Caco-2 (cell line): ENCODE measurements at regions not wholly inside any gene's neighbourhood (a gene's known extent, or its start where the extent isn't known, plus 50 kb on each side); places are given as distances from the start of the nearest gene placed in this dataset.

Source experiments
- BruUV-seq: library from RNA; stranded (reverse); fragments of 400-500 nt; replicated peaks from 2 replicates; lab custom pipeline; 2021; lab: Mats Ljungman, UMichigan
- CTCF ChIA-PET: fragments of 300-600 bp; sonication (Branson Sonifier 250); formaldehyde crosslinking; loops from one replicate; lab custom pipeline; 2022; ENCODE audit warnings: antibody characterized with exemption; lab: Charles Lee
- POLR2A ChIA-PET: fragments of 300-600 bp; sonication (Branson Sonifier 250); formaldehyde crosslinking; loops from one replicate; lab custom pipeline; 2022; ENCODE audit warnings: antibody characterized with exemption; lab: Charles Lee
- DNase-seq, 2 experiments: peaks; one replicate each; pipeline versions ENCODE4 v3.0.0 to v3.0.0-alpha.2; 2020 to 2022
- H3K27me3 ChIP-seq: replicated peaks from 2 replicates; pipeline ENCODE4 v1.6.0; 2011; ENCODE audit warnings: low read length; ENCODE audit not compliant: control insufficient read depth, insufficient read depth
- H3K36me3 ChIP-seq: 2 replicates; pipeline ENCODE4 v1.5.1; 2011; ENCODE audit warnings: low read length; ENCODE audit not compliant: control insufficient read depth, insufficient read depth
- H3K4me1 ChIP-seq: fragments of 250-450 bp; sonication (Bioruptor Pico); 2 replicates; pipeline ENCODE4 v1.5.1; 2020; ENCODE audit warnings: mild to moderate bottlenecking
- H3K4me3 ChIP-seq: 2 replicates; pipeline ENCODE4 v1.5.1; 2011; ENCODE audit warnings: low read depth, mild to moderate bottlenecking, control low read depth, low read length
- H3K9me3 ChIP-seq: fragments of 250-450 bp; sonication (Bioruptor Pico); 2 replicates; pipeline ENCODE4 v1.5.1; 2020; ENCODE audit warnings: mild to moderate bottlenecking, moderate library complexity
- H3K27ac Mint-ChIP-seq: one replicate; pipeline ENCODE4 v1.8.0; 2022; ENCODE audit warnings: mixed read lengths; ENCODE audit not compliant: unreplicated experiment
- H3K27me3 Mint-ChIP-seq: one replicate; pipeline ENCODE4 v1.8.0; 2022; ENCODE audit warnings: mixed read lengths; ENCODE audit not compliant: insufficient read depth, unreplicated experiment
- H3K36me3 Mint-ChIP-seq: one replicate; pipeline ENCODE4 v1.8.0; 2022; ENCODE audit warnings: mild to moderate bottlenecking, mixed read lengths; ENCODE audit not compliant: insufficient read depth, unreplicated experiment
- H3K4me1 Mint-ChIP-seq: one replicate; pipeline ENCODE4 v1.8.0; 2022; ENCODE audit warnings: low read depth, mixed read lengths; ENCODE audit not compliant: unreplicated experiment
- H3K4me3 Mint-ChIP-seq: one replicate; pipeline ENCODE4 v1.8.0; 2022; ENCODE audit warnings: mild to moderate bottlenecking, moderate library complexity, mixed read lengths; ENCODE audit not compliant: unreplicated experiment
- H3K9me3 Mint-ChIP-seq: one replicate; pipeline ENCODE4 v1.8.0; 2022; ENCODE audit warnings: mixed read lengths; ENCODE audit not compliant: unreplicated experiment
- intact Hi-C: fragments of 100-400 bp; cut with micrococcal nuclease; formaldehyde crosslinking; loops from one replicate; pipeline ENCODE4 v1.10.0; 2022; ENCODE audit not compliant: unreplicated experiment
- TF ChIP-seq, protein P1 (sequence below), 2 experiments: fragments of 200-600 bp in 1 of 2; IDR thresholded peaks; 1 replicate in 1 of 2; 2 replicates in 1 of 2; pipeline versions ENCODE4 v1.5.1 to v1.8.0; 2011 to 2022; ENCODE audit warnings: antibody characterized with exemption in 1 of 2, control low read depth in 1 of 2, inconsistent platforms in 1 of 2, low read depth in 1 of 2, low read length in 1 of 2, mild to moderate bottlenecking in 1 of 2, moderate library complexity in 1 of 2; ENCODE audit not compliant: insufficient read depth in 1 of 2, severe bottlenecking in 1 of 2, unreplicated experiment in 1 of 2

- Mint-ChIP-seq H3K27ac (no peak overlapping the region), H3K27me3 (peaks cover 7% of the 10 kb centered on the region), H3K36me3 (no peaks in the 10 kb centered on the region), H3K9me3 (no peaks in the 10 kb centered on the region), H3K4me1 (no peaks in the 10 kb centered on the region), H3K4me3 (no peak overlapping the region)
- no peaks in the 10 kb centered on the region for H3K27me3 ChIP-seq
- no peak overlapping the region for H3K4me3 ChIP-seq
- peak in 1 of 2 experiments; percentile 31 for DNase-seq
- BruUV-seq = no TSS peak
- no peaks in the 10 kb centered on the region for H3K9me3 ChIP-seq
- intact Hi-C loops = no loop called here
- no peaks in the 10 kb centered on the region for H3K36me3 ChIP-seq
- POLR2A ChIA-PET = no interaction called here
- no peaks in the 10 kb centered on the region for H3K4me1 ChIP-seq
- CTCF ChIA-PET = no interaction called here
- TF ChIP-seq, protein P1, sequence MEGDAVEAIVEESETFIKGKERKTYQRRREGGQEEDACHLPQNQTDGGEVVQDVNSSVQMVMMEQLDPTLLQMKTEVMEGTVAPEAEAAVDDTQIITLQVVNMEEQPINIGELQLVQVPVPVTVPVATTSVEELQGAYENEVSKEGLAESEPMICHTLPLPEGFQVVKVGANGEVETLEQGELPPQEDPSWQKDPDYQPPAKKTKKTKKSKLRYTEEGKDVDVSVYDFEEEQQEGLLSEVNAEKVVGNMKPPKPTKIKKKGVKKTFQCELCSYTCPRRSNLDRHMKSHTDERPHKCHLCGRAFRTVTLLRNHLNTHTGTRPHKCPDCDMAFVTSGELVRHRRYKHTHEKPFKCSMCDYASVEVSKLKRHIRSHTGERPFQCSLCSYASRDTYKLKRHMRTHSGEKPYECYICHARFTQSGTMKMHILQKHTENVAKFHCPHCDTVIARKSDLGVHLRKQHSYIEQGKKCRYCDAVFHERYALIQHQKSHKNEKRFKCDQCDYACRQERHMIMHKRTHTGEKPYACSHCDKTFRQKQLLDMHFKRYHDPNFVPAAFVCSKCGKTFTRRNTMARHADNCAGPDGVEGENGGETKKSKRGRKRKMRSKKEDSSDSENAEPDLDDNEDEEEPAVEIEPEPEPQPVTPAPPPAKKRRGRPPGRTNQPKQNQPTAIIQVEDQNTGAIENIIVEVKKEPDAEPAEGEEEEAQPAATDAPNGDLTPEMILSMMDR (IDR thresholded peaks at IDR 0.05; ENCODE audit: insufficient read depth in 1 of 2, low read depth in 1 of 2, low read length in 1 of 2, severe bottlenecking in 1 of 2, unreplicated experiment in 1 of 2) = no peak
Measured at GRCh38 chr12:118633071-118633470, 256.7 kb downstream of the SUDS3 start.

DNA sequence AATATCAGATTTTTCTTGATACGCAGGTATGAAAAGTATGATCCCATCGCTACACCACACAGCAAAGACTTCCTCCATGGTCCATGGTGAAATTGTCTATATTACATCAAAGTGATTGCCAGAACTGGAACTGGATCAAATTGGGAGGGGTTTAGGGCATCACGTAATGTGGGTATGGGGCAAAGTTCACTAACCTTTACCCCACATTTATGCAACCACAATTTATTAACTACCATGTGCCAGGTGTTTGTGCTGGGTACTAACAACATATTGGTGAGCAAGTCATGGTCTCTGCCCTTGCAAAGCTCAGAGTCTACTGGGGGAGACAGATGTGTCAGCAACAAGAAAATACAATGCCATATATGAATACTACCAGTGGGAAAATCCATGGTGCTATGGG lies 258.9 kb downstream of the SUDS3 start:
- TF ChIP-seq, protein P1 (IDR thresholded peaks at IDR 0.05; ENCODE audit: insufficient read depth in 1 of 2, low read depth in 1 of 2, low read length in 1 of 2, severe bottlenecking in 1 of 2, unreplicated experiment in 1 of 2) = no peak
- Mint-ChIP-seq H3K36me3 (no peaks in the 10 kb centered on the region), H3K27ac (no peak overlapping the region), H3K4me1 (no peaks in the 10 kb centered on the region), H3K4me3 (no peak overlapping the region), H3K27me3 (peaks cover 13% of the 10 kb centered on the region), H3K9me3 (no peaks in the 10 kb centered on the region)
- DNase-seq = no peak
- POLR2A ChIA-PET = no interaction called here
- no peaks in the 10 kb centered on the region for H3K36me3 ChIP-seq
- H3K4me1 ChIP-seq = no peaks in the 10 kb centered on the region
- no peaks in the 10 kb centered on the region for H3K27me3 ChIP-seq
- no peaks in the 10 kb centered on the region for H3K9me3 ChIP-seq
- no peak overlapping the region for H3K4me3 ChIP-seq
- intact Hi-C loops = no loop called here
- BruUV-seq = no TSS peak
- CTCF ChIA-PET = no interaction called here

GRCh38 chr12:118637767-118638370 lies 261.5 kb downstream of the SUDS3 start:
- H3K4me3 ChIP-seq = no peak overlapping the region
- Mint-ChIP-seq H3K4me1 (no peaks in the 10 kb centered on the region), H3K9me3 (no peaks in the 10 kb centered on the region), H3K4me3 (no peak overlapping the region), H3K27me3 (peaks cover 12% of the 10 kb centered on the region), H3K36me3 (no peaks in the 10 kb centered on the region), H3K27ac (no peak overlapping the region)
- TF ChIP-seq, protein P1 (IDR thresholded peaks at IDR 0.05; ENCODE audit: insufficient read depth in 1 of 2, low read depth in 1 of 2, low read length in 1 of 2, severe bottlenecking in 1 of 2, unreplicated experiment in 1 of 2) = no peak
- H3K36me3 ChIP-seq = no peaks in the 10 kb centered on the region
- no peaks in the 10 kb centered on the region for H3K4me1 ChIP-seq
- POLR2A ChIA-PET = no interaction called here
- DNase-seq = no peak
- BruUV-seq = no TSS peak
- no peaks in the 10 kb centered on the region for H3K9me3 ChIP-seq
- intact Hi-C loops = no loop called here
- CTCF ChIA-PET = no interaction called here
- no peaks in the 10 kb centered on the region for H3K27me3 ChIP-seq
